GM18873 (cell line): ENCODE measurements at regions not wholly inside any gene's neighbourhood (a gene's known extent, or its start where the extent isn't known, plus 50 kb on each side); places are given as distances from the start of the nearest gene placed in this dataset.

Experiments used
- ATAC-seq: cut with Tn5 transposase; IDR thresholded peaks from one replicate; pipeline ENCODE4 v1.9.1; 2021; ENCODE audit warnings: mild to moderate bottlenecking, moderate library complexity, moderate number of reproducible peaks; ENCODE audit not compliant: unreplicated experiment, low FRiP score

- ATAC-seq, result no peak
These were observed 920.9 kb upstream of the CTNND2 start for GRCh38 chr5:12825163-12825562.

- no peak for ATAC-seq
These were observed 901.0 kb upstream of the CTNND2 start for GRCh38 chr5:12805165-12805698.

- no peak for ATAC-seq
These were observed 894.9 kb upstream of the CTNND2 start for GRCh38 chr5:12799165-12799564.

GRCh38 chr5:12795333-12795663 is 891.1 kb upstream of the CTNND2 start:
- ATAC-seq, result no peak

GRCh38 chr5:12794476-12795332 is 890.5 kb upstream of the CTNND2 start:
- no peak for ATAC-seq

GRCh38 chr5:12793373-12793772 is 889.1 kb upstream of the CTNND2 start:
- ATAC-seq, result no peak

GRCh38 chr5:12780536-12780935 is 876.3 kb upstream of the CTNND2 start:
- ATAC-seq, result no peak

GRCh38 chr5:12777342-12777741 is 873.1 kb upstream of the CTNND2 start:
- ATAC-seq, result no peak

GRCh38 chr5:12772276-12772675 is 868.0 kb upstream of the CTNND2 start:
- no peak for ATAC-seq

- no peak for ATAC-seq
These were observed 855.1 kb upstream of the CTNND2 start for GRCh38 chr5:12759377-12759776.

- ATAC-seq, result no peak
These were observed 852.8 kb upstream of the CTNND2 start for GRCh38 chr5:12757035-12757434.

- no peak for ATAC-seq
These were observed 841.3 kb upstream of the CTNND2 start for GRCh38 chr5:12745537-12745936.

GRCh38 chr5:12743582-12743981 is 839.3 kb upstream of the CTNND2 start:
- ATAC-seq, result no peak

GRCh38 chr5:12730354-12730753 is 826.1 kb upstream of the CTNND2 start:
- no peak for ATAC-seq

GRCh38 chr5:12716664-12717063 is 812.4 kb upstream of the CTNND2 start:
- ATAC-seq, result no peak

GRCh38 chr5:12707560-12707959 is 803.3 kb upstream of the CTNND2 start:
- no peak for ATAC-seq

GRCh38 chr5:12704955-12705354 is 800.7 kb upstream of the CTNND2 start:
- ATAC-seq, result no peak

- no peak for ATAC-seq
These were observed 799.0 kb upstream of the CTNND2 start for GRCh38 chr5:12703254-12703653.

- ATAC-seq, result no peak
These were observed 791.4 kb upstream of the CTNND2 start for GRCh38 chr5:12695651-12696050.

GRCh38 chr5:12691330-12691729 is 787.1 kb upstream of the CTNND2 start:
- ATAC-seq, result no peak

- ATAC-seq, result no peak
These were observed 786.1 kb upstream of the CTNND2 start for GRCh38 chr5:12690361-12690760.

- no peak for ATAC-seq
These were observed 779.0 kb upstream of the CTNND2 start for GRCh38 chr5:12683249-12683648.
